T-helper 17 cell (primary cell): ENCODE measurements at regions not wholly inside any gene's neighbourhood (a gene's known extent, or its start where the extent isn't known, plus 50 kb on each side); places are given as distances from the start of the nearest gene placed in this dataset.
"Not testable (repeated sequence)": the region's sequence is repeated elsewhere in the genome, so short reads cannot be mapped to it uniquely, and the experiment has no call there.

Experiments used
- ATAC-seq: fragments of 150-1000 bp; cut with Tn5 transposase; 2 replicates; pipeline ENCODE4 v1.10.0; 2021; ENCODE audit warnings: mild to moderate bottlenecking, moderate library complexity
- DNase-seq, 3 donors: peaks; one replicate each; pipeline versions ENCODE4 v3.0.0 to v3.0.0-alpha.2; 2020 to 2021
- H3K9me3 ChIP-seq: one replicate; pipeline ENCODE4 v1.7.0; 2013; ENCODE audit warnings: low read length, mild to moderate bottlenecking; ENCODE audit not compliant: control insufficient read depth, poor library complexity, severe bottlenecking
- H3K27ac Mint-ChIP-seq: one replicate; pipeline ENCODE4 v1.8.0; 2022; ENCODE audit warnings: mild to moderate bottlenecking, moderate library complexity, mixed read lengths
- H3K27me3 Mint-ChIP-seq: one replicate; pipeline ENCODE4 v1.8.0; 2022; ENCODE audit warnings: mixed read lengths
- H3K36me3 Mint-ChIP-seq: one replicate; pipeline ENCODE4 v1.8.0; 2022; ENCODE audit warnings: low read depth, mixed read lengths
- H3K4me1 Mint-ChIP-seq: one replicate; pipeline ENCODE4 v1.8.0; 2022; ENCODE audit warnings: mild to moderate bottlenecking, mixed read lengths
- H3K4me3 Mint-ChIP-seq: one replicate; pipeline ENCODE4 v1.8.0; 2022; ENCODE audit warnings: mild to moderate bottlenecking, moderate library complexity, mixed read lengths

DNA sequence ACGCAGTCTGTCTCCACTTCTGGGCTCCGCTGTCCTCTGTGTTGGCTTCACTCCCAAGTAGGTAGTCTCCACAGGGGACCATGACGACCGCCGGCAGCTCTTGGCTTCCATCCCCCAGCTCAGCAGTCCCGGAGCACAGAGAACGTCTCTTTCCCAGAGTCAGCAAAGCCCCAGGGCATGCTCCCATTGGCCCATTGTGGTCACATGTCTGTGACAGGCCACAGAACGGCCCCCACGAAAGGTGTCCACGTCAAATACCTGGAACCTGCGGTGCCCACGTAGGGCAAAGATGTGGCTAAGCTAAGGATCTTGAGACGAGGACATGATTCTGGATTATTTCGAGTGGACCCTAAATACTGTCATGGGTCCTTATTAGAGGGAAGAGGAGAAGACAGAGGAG lies 438.4 kb upstream of the SULF2 start:
- Mint-ChIP-seq H3K4me1 (peaks cover 2% of the 10 kb centered on the region), H3K36me3 (no peaks in the 10 kb centered on the region), H3K27ac (no peak overlapping the region), H3K27me3 (peaks cover 51% of the 10 kb centered on the region), H3K4me3 (no peak overlapping the region)
- ATAC-seq (no peak), DNase-seq (no peak)
- no peaks in the 10 kb centered on the region for H3K9me3 ChIP-seq

- peaks cover 59% of the 10 kb centered on the region for H3K27me3 Mint-ChIP-seq
- ATAC-seq (no peak), DNase-seq (no peak)
- H3K4me1 Mint-ChIP-seq: peaks cover 2% of the 10 kb centered on the region
- H3K27ac Mint-ChIP-seq: no peak overlapping the region
- no peak overlapping the region for H3K4me3 Mint-ChIP-seq
- H3K9me3 ChIP-seq: no peaks in the 10 kb centered on the region
- no peaks in the 10 kb centered on the region for H3K36me3 Mint-ChIP-seq
These were observed 437.4 kb upstream of the SULF2 start for GRCh38 chr20:48222595-48223180.

- Mint-ChIP-seq H3K4me1 (peaks cover 2% of the 10 kb centered on the region), H3K27ac (no peak overlapping the region), H3K36me3 (no peaks in the 10 kb centered on the region), H3K4me3 (no peak overlapping the region), H3K27me3 (peaks cover 56% of the 10 kb centered on the region)
- ATAC-seq (no peak), DNase-seq (no peak)
- no peaks in the 10 kb centered on the region for H3K9me3 ChIP-seq
These were observed 434.9 kb upstream of the SULF2 start for GRCh38 chr20:48220033-48220633.

DNA sequence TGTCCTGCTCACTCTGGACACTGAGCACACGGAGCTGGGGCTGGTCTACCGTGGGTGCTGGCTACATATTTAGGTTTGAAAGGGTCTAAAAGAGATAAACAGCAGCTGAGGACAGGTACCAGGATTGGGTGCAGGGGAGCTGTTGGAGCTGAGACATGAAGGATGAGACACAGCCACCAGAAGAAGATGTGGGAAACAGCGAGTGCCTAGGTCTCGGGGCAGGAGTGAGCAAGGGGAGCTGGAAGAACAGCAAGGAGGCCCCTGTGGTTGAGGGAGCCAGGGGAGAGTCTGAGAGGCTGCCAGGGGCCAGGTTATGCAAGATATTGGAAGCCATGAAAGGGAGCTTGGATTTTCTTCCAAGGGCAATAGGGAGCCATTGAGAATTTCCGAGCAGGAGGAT lies 434.0 kb upstream of the SULF2 start:
- Mint-ChIP-seq H3K4me3 (no peak overlapping the region), H3K36me3 (no peaks in the 10 kb centered on the region), H3K4me1 (peaks cover 2% of the 10 kb centered on the region), H3K27me3 (peaks cover 62% of the 10 kb centered on the region), H3K27ac (no peak overlapping the region)
- no peak for ATAC-seq
- no peak for DNase-seq
- no peaks in the 10 kb centered on the region for H3K9me3 ChIP-seq

DNA sequence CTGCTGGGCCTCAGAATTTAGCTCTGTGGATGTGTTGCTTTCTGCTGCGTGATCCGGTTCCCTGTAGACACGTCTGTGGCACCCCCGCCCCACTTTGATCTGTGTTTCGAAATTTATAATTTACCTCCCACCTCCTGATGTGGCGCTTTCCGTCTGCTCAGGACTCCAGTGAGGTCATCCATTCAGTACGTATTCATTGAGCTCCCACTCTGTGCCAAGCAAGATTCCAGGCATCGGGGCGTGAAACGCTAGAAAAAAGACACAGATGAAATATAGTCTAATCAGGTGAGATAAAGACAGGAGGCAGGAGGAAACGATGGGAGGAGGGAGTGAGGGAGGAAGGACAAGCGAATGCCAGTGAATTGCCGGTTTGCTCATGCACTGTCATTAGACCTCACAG lies 431.9 kb upstream of the SULF2 start:
- H3K36me3 Mint-ChIP-seq: no peaks in the 10 kb centered on the region
- DNase-seq (no peak), ATAC-seq (no peak)
- no peak overlapping the region for H3K27ac Mint-ChIP-seq
- H3K4me3 Mint-ChIP-seq: no peak overlapping the region
- H3K27me3 Mint-ChIP-seq: peaks cover 57% of the 10 kb centered on the region
- no peaks in the 10 kb centered on the region for H3K9me3 ChIP-seq
- peaks cover 2% of the 10 kb centered on the region for H3K4me1 Mint-ChIP-seq

- H3K27me3 Mint-ChIP-seq: peaks cover 65% of the 10 kb centered on the region
- no peak for ATAC-seq
- H3K27ac Mint-ChIP-seq: no peak overlapping the region
- H3K9me3 ChIP-seq: no peaks in the 10 kb centered on the region
- DNase-seq: no peak
- peaks cover 2% of the 10 kb centered on the region for H3K4me1 Mint-ChIP-seq
- H3K36me3 Mint-ChIP-seq: no peaks in the 10 kb centered on the region
- H3K4me3 Mint-ChIP-seq: no peak overlapping the region
These were observed 430.3 kb upstream of the SULF2 start for GRCh38 chr20:48215536-48215935.

DNA sequence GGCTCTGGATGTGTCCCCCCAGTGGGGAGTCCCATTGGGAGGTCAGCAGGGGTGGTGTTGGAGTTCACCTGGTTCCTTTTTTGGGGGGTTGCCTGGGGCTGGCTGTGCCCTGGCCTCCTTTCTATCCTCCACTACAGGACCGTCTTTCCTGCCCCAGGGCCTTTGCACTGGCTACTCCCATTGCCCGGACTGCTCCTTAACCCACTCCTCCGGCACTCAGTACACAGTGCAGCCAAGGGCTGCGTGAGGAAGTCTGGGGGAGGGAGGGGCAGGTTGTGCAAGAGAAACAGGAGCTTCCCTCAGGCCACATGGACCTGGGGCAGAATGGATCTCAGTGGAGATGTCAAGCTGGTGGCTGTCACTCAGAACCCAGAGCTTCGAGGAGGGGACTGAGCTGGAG lies 429.3 kb upstream of the SULF2 start:
- no peak overlapping the region for H3K4me3 Mint-ChIP-seq
- H3K27me3 Mint-ChIP-seq: peaks cover 57% of the 10 kb centered on the region
- no peak overlapping the region for H3K27ac Mint-ChIP-seq
- DNase-seq (no peak), ATAC-seq (no peak)
- H3K9me3 ChIP-seq: no peaks in the 10 kb centered on the region
- H3K4me1 Mint-ChIP-seq: peaks cover 2% of the 10 kb centered on the region
- H3K36me3 Mint-ChIP-seq: no peaks in the 10 kb centered on the region

DNA sequence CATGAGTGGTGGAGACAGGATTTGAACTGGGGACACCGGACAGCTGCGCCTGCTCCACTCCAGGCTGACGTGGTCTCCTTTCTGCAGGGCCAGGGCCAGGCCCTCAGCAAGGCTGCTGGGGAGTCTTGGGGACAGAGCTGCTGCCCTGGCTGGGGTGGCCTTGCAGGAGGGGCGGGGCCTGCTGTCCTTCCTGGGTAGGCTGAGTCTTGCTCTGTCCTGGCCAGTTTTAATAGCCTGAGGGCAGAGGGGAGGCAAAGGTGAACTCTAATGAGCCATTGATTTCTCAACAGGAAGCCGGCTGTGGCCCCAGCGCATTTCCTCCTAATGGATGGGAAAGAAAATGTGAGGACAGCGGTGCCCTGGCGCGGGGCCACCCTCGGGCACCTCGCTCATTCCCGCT lies 428.4 kb upstream of the SULF2 start:
- not testable (repeated sequence) for ATAC-seq, H3K4me1 Mint-ChIP-seq, H3K36me3 Mint-ChIP-seq, H3K27ac Mint-ChIP-seq, H3K9me3 ChIP-seq, H3K4me3 Mint-ChIP-seq, DNase-seq
- H3K27me3 Mint-ChIP-seq: peaks cover 50% of the 10 kb centered on the region

DNA sequence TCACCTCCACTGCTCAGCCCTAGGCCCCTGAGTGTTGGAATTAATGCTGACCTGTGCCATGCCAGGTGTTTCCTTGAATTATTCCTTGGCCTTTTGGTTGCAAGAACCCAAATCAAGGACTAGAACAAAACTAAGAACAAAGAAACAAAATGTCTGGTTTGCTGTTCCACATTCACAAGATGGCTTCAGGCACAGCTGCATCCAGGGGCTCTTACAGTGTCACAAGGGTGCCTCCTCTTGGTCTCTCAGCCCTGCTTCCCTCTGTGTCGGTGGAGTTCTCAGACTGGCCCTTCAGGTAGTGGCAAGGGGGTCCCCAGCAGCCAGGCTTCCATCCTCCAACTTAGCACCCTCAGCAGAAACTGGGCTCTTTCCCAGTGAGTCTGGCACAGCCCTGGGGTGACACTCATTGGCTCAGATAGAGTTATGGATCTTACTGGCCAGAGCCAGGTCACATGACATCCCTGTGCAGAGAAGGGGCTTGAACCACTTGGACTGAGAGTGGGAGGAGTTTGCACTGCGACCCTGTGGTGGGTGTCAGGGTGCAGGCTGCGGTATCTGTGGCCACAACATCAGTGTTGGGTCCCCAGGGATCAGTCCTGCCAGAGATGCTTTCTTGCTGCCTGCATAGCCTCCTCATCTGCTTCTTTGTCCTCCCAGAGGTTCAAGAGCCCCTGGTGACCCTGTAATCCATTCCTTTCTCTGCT lies 427.7 kb upstream of the SULF2 start:
- Mint-ChIP-seq H3K36me3 (no peaks in the 10 kb centered on the region), H3K4me3 (no peak overlapping the region), H3K27ac (no peak overlapping the region), H3K27me3 (peaks cover 44% of the 10 kb centered on the region), H3K4me1 (no peaks in the 10 kb centered on the region)
- ATAC-seq (no peak), DNase-seq (no peak)
- no peaks in the 10 kb centered on the region for H3K9me3 ChIP-seq

GRCh38 chr20:48211847-48212246 lies 426.6 kb upstream of the SULF2 start:
- Mint-ChIP-seq H3K27ac (no peak overlapping the region), H3K4me1 (no peaks in the 10 kb centered on the region), H3K36me3 (no peaks in the 10 kb centered on the region), H3K27me3 (peaks cover 34% of the 10 kb centered on the region), H3K4me3 (no peak overlapping the region)
- H3K9me3 ChIP-seq: no peaks in the 10 kb centered on the region
- ATAC-seq (no peak), DNase-seq (no peak)

DNA sequence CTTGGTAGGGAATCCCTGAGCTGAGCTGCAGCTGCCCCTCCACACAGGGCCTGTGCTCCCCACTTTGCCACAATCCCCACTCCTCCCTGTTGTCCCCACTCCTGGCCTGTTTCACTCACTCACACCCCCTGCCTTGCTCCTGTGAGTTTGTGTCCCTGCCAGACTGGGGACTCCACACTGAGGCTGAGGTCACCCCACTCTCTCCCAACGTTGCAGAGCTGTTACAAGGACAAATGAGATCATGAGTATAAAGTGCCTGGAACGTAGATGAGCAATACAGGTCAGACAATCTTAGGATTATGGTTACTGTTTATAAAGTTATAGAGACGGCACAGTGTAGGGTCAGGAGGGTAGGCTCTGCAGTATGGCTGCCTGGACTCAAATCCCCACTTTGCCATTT lies 426.0 kb upstream of the SULF2 start:
- ATAC-seq (no peak), DNase-seq (no peak)
- H3K9me3 ChIP-seq: no peaks in the 10 kb centered on the region
- Mint-ChIP-seq H3K4me1 (no peaks in the 10 kb centered on the region), H3K4me3 (no peak overlapping the region), H3K27ac (no peak overlapping the region), H3K36me3 (no peaks in the 10 kb centered on the region), H3K27me3 (peaks cover 34% of the 10 kb centered on the region)

- no peaks in the 10 kb centered on the region for H3K9me3 ChIP-seq
- Mint-ChIP-seq H3K27ac (no peak overlapping the region), H3K4me3 (no peak overlapping the region), H3K4me1 (no peaks in the 10 kb centered on the region), H3K36me3 (no peaks in the 10 kb centered on the region), H3K27me3 (peaks cover 31% of the 10 kb centered on the region)
- ATAC-seq (no peak), DNase-seq (no peak)
These were observed 425.1 kb upstream of the SULF2 start for GRCh38 chr20:48210111-48211027.

DNA sequence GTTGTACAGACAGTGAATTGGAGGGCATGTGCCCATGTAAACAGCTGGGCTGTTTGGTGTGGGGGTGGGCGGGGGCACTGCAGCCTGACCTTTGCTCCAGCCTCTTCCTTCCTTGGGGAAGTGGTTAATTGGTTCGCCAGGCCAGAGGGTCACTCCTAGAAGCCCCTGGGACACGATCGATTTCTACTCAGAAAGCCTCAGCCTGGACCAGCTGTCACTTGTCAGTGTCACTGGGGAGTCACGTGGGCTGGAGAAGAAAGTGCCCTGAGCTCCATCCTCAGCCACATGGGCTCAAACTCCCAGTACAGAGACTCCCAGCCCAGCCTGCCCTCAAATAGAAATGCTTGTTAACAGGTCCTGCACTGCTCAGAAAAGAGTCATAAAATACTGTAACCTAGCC lies 423.8 kb upstream of the SULF2 start:
- no peaks in the 10 kb centered on the region for H3K9me3 ChIP-seq
- peaks cover 22% of the 10 kb centered on the region for H3K27me3 Mint-ChIP-seq
- no peak overlapping the region for H3K4me3 Mint-ChIP-seq
- H3K36me3 Mint-ChIP-seq: no peaks in the 10 kb centered on the region
- H3K4me1 Mint-ChIP-seq: no peaks in the 10 kb centered on the region
- DNase-seq (no peak), ATAC-seq (no peak)
- no peak overlapping the region for H3K27ac Mint-ChIP-seq
